ENCODE measurements at regions not wholly inside any gene's neighbourhood (a gene's known extent, or its start where the extent isn't known, plus 50 kb on each side); places are given as distances from the start of the nearest gene placed in this dataset.

DNA sequence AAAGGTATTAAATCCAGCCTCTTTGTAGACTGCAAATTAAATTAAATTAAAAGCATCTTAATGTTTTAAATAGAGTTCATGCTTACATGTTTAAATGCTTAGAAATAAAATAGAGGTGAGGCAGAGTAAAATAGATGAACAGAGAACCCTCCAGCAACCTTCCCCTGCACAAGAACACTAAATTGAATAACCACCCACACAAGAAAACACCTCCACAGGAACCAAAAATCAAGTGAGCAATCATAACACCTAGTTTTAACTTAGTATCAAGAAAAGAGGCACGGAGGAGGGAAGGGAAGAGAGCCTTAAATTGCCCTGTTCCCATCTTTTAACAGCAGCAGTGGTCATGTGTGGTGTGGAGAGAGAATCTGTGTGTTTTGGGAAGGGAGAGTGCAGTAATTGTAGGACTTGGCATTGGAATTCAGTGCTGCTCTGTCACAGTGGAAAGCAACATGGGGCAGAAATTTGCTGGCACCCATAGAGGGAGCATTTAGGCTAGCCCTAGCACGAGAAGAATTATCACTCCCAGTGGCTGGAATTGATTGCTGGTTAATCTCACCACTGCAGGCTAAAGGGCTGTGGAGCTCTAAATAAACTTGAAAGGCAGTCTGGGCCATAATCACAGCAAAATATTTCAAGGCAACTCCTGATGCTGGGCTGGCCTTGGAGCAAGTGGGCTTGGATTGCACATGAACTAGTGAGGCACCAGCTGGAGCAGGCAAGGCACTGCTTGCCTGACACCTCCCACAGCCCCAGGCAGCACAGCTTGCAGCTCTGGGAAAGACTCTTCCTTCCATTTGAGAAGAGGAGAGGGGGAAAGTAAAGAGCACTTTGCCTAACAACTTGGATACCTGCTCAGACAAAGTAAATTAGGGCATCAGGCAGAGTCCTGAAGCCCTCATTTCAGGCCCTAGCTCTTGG lies 1478.8 kb downstream of the NCAM2 start:
- TF ChIP-seq, protein P1, sequence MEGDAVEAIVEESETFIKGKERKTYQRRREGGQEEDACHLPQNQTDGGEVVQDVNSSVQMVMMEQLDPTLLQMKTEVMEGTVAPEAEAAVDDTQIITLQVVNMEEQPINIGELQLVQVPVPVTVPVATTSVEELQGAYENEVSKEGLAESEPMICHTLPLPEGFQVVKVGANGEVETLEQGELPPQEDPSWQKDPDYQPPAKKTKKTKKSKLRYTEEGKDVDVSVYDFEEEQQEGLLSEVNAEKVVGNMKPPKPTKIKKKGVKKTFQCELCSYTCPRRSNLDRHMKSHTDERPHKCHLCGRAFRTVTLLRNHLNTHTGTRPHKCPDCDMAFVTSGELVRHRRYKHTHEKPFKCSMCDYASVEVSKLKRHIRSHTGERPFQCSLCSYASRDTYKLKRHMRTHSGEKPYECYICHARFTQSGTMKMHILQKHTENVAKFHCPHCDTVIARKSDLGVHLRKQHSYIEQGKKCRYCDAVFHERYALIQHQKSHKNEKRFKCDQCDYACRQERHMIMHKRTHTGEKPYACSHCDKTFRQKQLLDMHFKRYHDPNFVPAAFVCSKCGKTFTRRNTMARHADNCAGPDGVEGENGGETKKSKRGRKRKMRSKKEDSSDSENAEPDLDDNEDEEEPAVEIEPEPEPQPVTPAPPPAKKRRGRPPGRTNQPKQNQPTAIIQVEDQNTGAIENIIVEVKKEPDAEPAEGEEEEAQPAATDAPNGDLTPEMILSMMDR (IDR thresholded peaks at IDR 0.05; ENCODE audit: insufficient read depth, low read length, poor library complexity, severe bottlenecking), result no peak
- Histone ChIP-seq H3K4me3 (replicated peaks; ENCODE audit: low read depth, low read length) (no peak overlapping the region), H3K27me3 (replicated peaks; ENCODE audit: control insufficient read depth, insufficient read depth, low read length) (no peaks in the 10 kb centered on the region), H3K36me3 (ENCODE audit: control insufficient read depth, insufficient read depth, low read length) (no peaks in the 10 kb centered on the region)
- no peak for DNase-seq (ENCODE audit: extremely low read depth, insufficient read length)

DNA sequence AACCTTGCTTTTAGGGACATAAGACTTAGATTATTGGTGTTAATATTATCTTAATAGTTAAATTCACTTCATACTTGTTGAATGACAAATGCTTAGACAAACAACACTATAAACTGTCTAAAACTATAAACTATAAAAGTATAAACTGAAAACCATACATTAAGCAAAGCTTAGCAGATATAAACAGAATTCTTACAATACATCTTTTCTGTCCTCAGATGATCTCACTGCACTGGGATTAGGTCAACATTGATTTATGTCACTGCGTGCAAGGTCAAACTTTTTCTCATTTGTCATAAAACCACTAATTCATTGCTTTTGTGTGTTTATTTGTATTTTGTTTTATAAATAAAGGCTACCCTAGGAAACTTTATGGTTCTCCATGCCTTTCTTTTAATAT lies 1491.8 kb downstream of the NCAM2 start:
- no peak overlapping the region for H3K4me3 ChIP-seq (replicated peaks; ENCODE audit: low read depth, low read length)
- no peak for DNase-seq (ENCODE audit: extremely low read depth, insufficient read length)
- TF ChIP-seq, protein P1 (IDR thresholded peaks at IDR 0.05; ENCODE audit: insufficient read depth, low read length, poor library complexity, severe bottlenecking), result no peak

DNA sequence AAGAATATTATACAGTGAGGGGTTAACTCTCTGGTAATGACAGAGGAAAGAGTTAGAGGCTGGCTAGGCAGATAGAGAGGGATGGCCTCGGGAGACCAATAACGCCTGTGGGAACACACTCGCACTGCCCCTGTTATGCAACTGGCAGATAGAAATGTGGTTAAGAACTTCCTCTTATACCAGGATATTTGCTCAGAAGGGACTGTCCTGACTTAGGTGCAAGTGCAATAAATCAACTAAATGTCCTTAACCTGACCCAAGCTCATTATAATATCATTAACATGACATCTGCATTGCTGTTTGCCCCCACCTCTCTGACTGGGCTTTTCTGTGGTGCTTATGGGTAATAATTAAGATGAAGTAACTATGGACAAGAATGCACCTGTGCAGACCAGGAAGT lies 1518.0 kb downstream of the NCAM2 start:
- no peak overlapping the region for H3K4me3 ChIP-seq (replicated peaks; ENCODE audit: low read depth, low read length)
- TF ChIP-seq, protein P1 (IDR thresholded peaks at IDR 0.05; ENCODE audit: insufficient read depth, low read length, poor library complexity, severe bottlenecking), result no peak
- DNase-seq (ENCODE audit: extremely low read depth, insufficient read length), result no peak
- H3K27me3 ChIP-seq (replicated peaks; ENCODE audit: control insufficient read depth, insufficient read depth, low read length), result no peaks in the 10 kb centered on the region
- H3K36me3 ChIP-seq (ENCODE audit: control insufficient read depth, insufficient read depth, low read length), result no peaks in the 10 kb centered on the region

More for the DNA sequence above, 1491.8 kb downstream of the NCAM2 start:
- no peaks in the 10 kb centered on the region for H3K27me3 ChIP-seq (replicated peaks; ENCODE audit: control insufficient read depth, insufficient read depth, low read length)
- H3K36me3 ChIP-seq (ENCODE audit: control insufficient read depth, insufficient read depth, low read length), result no peaks in the 10 kb centered on the region

DNA sequence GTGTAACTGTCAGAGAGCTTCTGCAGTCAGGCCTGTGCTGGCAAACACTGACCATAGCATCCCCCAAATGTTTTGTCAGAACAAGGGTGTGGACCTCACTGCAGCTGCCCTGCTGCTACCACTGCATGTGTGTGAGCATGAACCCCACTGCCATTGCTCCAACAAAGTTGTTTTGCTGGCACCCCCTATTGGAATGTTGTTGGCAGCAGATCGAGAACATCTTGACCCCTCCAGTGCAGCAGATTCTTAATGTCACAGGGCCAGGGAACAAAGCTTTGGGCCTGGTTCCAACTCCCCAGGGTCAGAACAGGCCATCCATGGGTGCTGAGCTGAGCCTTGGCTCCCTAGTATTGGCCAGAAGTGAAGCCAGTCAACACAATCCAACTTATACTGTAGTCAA lies 1537.4 kb downstream of the NCAM2 start:
- Histone ChIP-seq H3K4me3 (replicated peaks; ENCODE audit: low read depth, low read length) (no peak overlapping the region), H3K36me3 (ENCODE audit: control insufficient read depth, insufficient read depth, low read length) (no peaks in the 10 kb centered on the region), H3K27me3 (replicated peaks; ENCODE audit: control insufficient read depth, insufficient read depth, low read length) (no peaks in the 10 kb centered on the region)
- TF ChIP-seq, protein P1 (IDR thresholded peaks at IDR 0.05; ENCODE audit: insufficient read depth, low read length, poor library complexity, severe bottlenecking), result no peak
- no peak for DNase-seq (ENCODE audit: extremely low read depth, insufficient read length)

DNA sequence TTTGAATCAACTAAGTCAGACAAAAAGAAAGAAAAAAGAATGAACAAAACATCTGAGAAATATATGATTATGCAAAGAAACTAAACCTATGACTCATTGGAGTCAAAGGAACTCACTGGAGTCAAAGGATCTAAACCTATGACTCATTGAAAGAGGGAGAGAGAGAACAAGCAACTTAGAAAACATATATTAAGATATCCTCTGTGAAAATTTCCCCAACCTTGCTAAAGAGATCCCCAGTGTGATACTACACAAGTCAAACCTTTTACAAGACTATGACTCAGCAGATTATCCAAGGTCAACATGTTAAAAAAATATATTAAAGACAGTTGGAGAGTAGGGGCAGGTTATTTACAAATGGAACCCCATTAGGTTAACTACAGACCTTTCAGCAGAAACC lies 1538.3 kb downstream of the NCAM2 start:
- H3K27me3 ChIP-seq (replicated peaks; ENCODE audit: control insufficient read depth, insufficient read depth, low read length), result no peaks in the 10 kb centered on the region
- DNase-seq (ENCODE audit: extremely low read depth, insufficient read length), result no peak
- TF ChIP-seq, protein P1 (IDR thresholded peaks at IDR 0.05; ENCODE audit: insufficient read depth, low read length, poor library complexity, severe bottlenecking), result no peak
- H3K36me3 ChIP-seq (ENCODE audit: control insufficient read depth, insufficient read depth, low read length), result no peaks in the 10 kb centered on the region
- H3K4me3 ChIP-seq (replicated peaks; ENCODE audit: low read depth, low read length), result no peak overlapping the region
